ENCODE measurements at regions not wholly inside any gene's neighbourhood (a gene's known extent, or its start where the extent isn't known, plus 50 kb on each side); places are given as distances from the start of the nearest gene placed in this dataset.
"Not testable (repeated sequence)": the region's sequence is repeated elsewhere in the genome, so short reads cannot be mapped to it uniquely, and the experiment has no call there.

DNA sequence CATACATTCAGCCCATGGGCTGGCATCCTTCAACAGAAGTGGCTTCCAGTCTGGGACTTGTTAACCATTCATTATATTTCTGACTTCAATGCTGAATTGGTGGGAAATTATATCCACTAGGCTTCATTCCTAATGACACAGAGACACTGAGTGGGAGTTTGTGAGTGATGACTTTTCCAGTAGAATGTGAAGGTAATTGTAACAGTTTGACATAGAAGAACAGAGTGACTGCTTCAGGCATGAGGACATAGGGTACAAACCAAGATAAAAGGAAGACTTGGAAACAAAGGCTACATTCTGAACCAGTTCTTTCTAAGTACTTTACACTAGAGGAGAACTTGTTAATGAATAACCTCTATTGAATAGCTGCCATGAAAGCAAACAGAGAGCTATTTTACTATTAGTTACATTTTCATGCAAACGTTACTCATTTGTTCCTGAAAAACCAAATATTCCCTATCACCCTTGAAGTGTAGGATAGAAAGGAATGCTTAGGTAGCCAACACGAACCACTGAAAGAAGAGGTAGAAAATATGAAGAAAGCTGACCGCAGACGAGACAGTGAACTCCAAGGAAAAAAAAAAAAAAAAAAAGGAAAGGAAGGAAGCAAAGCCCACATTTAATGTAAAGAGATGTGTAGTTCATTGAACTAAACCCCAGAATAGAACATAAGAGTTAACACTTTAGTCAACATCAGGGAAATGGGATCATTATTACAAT is 237.0 kb upstream of the SEMA3C start:
- H3K79me2 ChIP-seq (ENCODE audit: control insufficient read depth, insufficient read depth, low read length) = no peaks in the 10 kb centered on the region
- H2AFZ ChIP-seq (ENCODE audit: insufficient read depth, low read depth, low read length, poor library complexity, severe bottlenecking) = no peak overlapping the region
- H3K27ac Mint-ChIP-seq = no peak overlapping the region
- WGBS (ENCODE audit: insufficient coverage) = no CpG with 5 or more reads among the region's 4 CpGs
- H4K20me1 ChIP-seq (ENCODE audit: control insufficient read depth, insufficient read depth, low read length, poor library complexity, severe bottlenecking) = no peaks in the 10 kb centered on the region
- H3K27ac ChIP-seq (ENCODE audit: low read length in 2 of 2) = no peak overlapping the region
- H3K4me3 Mint-ChIP-seq = no peak overlapping the region
- H3K36me3 ChIP-seq (replicated peaks in 1 of 2; ENCODE audit: control extremely low read depth in 1 of 2, control insufficient read depth in 1 of 2, extremely low read depth in 1 of 2, insufficient read depth in 2 of 2, low read length in 1 of 2) = no peaks in the 10 kb centered on the region
- POLR2A ChIA-PET = no interaction called here
- H3K9ac ChIP-seq (ENCODE audit: low read length) = no peak overlapping the region
- H3K4me2 ChIP-seq (replicated peaks; ENCODE audit: low read depth, low read length, poor library complexity, severe bottlenecking) = no peak overlapping the region
- H3K27me3 ChIP-seq (replicated peaks in 1 of 4; ENCODE audit: control extremely low read depth in 1 of 4, control insufficient read depth in 3 of 4, insufficient read depth in 4 of 4, low read length in 3 of 4) = no peaks in the 10 kb centered on the region
- no peaks in the 10 kb centered on the region for H3K9me3 ChIP-seq (ENCODE audit: control extremely low read depth in 1 of 3, control insufficient read depth in 2 of 3, insufficient read depth in 1 of 3, low read length in 2 of 3)
- ATAC-seq (ENCODE audit: low read depth) (no peak), DNase-seq (no peak)
- H3K4me3 ChIP-seq (ENCODE audit: control extremely low read depth in 1 of 5, extremely low read depth in 1 of 5, insufficient read depth in 1 of 5, low read depth in 2 of 5, low read length in 4 of 5) = no peak overlapping the region
- no peaks in the 10 kb centered on the region for H3K4me1 ChIP-seq (ENCODE audit: control insufficient read depth in 2 of 2, insufficient read depth in 2 of 2, low read length in 2 of 2)
- TF ChIP-seq, protein P1, sequence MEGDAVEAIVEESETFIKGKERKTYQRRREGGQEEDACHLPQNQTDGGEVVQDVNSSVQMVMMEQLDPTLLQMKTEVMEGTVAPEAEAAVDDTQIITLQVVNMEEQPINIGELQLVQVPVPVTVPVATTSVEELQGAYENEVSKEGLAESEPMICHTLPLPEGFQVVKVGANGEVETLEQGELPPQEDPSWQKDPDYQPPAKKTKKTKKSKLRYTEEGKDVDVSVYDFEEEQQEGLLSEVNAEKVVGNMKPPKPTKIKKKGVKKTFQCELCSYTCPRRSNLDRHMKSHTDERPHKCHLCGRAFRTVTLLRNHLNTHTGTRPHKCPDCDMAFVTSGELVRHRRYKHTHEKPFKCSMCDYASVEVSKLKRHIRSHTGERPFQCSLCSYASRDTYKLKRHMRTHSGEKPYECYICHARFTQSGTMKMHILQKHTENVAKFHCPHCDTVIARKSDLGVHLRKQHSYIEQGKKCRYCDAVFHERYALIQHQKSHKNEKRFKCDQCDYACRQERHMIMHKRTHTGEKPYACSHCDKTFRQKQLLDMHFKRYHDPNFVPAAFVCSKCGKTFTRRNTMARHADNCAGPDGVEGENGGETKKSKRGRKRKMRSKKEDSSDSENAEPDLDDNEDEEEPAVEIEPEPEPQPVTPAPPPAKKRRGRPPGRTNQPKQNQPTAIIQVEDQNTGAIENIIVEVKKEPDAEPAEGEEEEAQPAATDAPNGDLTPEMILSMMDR (IDR thresholded peaks at IDR 0.05) = no peak
- no peak for TF ChIP-seq EZH2 (IDR thresholded peaks at IDR 0.05; ENCODE audit: borderline replicate concordance, insufficient read depth, low read depth, low read length, poor library complexity, severe bottlenecking)
- H3K4me1 Mint-ChIP-seq = no peaks in the 10 kb centered on the region
- CTCF ChIA-PET = no interaction called here
- H3K9me3 Mint-ChIP-seq (ENCODE audit: insufficient read depth) = peaks cover 6% of the 10 kb centered on the region
- H3K27me3 Mint-ChIP-seq = no peaks in the 10 kb centered on the region
- intact Hi-C loops (cut with micrococcal nuclease) = no loop called here

DNA sequence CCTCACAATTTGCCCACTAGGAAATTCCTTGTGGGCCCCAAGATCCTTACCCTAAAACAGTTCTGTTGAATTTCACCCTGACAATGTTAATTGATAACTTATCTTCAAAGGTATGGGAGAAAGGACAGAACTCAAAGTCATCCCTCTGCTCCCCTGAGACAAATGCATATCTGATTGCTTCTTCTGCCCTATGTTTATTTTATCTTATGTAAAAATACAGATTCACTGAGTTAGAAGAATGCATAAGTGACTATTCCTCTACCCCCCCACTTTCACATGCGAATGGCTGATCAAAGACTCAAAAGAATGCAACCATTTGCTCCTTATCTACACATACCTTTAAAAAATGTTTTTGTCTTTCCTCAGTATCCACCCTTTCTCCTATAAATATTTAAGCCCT is 235.7 kb upstream of the SEMA3C start:
- Histone ChIP-seq H3K79me2 (ENCODE audit: control insufficient read depth, insufficient read depth, low read length) (no peaks in the 10 kb centered on the region), H3K4me2 (replicated peaks; ENCODE audit: low read depth, low read length, poor library complexity, severe bottlenecking) (no peak overlapping the region), H3K36me3 (replicated peaks in 1 of 2; ENCODE audit: control extremely low read depth in 1 of 2, control insufficient read depth in 1 of 2, extremely low read depth in 1 of 2, insufficient read depth in 2 of 2, low read length in 1 of 2) (no peaks in the 10 kb centered on the region), H3K9ac (ENCODE audit: low read length) (no peak overlapping the region), H3K9me3 (ENCODE audit: control extremely low read depth in 1 of 3, control insufficient read depth in 2 of 3, insufficient read depth in 1 of 3, low read length in 2 of 3) (no peaks in the 10 kb centered on the region), H3K4me3 (ENCODE audit: control extremely low read depth in 1 of 5, extremely low read depth in 1 of 5, insufficient read depth in 1 of 5, low read depth in 2 of 5, low read length in 4 of 5) (no peak overlapping the region), H3K27ac (ENCODE audit: low read length in 2 of 2) (no peak overlapping the region), H3K4me1 (ENCODE audit: control insufficient read depth in 2 of 2, insufficient read depth in 2 of 2, low read length in 2 of 2) (no peaks in the 10 kb centered on the region), H3K27me3 (replicated peaks in 1 of 4; ENCODE audit: control extremely low read depth in 1 of 4, control insufficient read depth in 3 of 4, insufficient read depth in 4 of 4, low read length in 3 of 4) (no peaks in the 10 kb centered on the region), H2AFZ (ENCODE audit: insufficient read depth, low read depth, low read length, poor library complexity, severe bottlenecking) (no peak overlapping the region), H4K20me1 (ENCODE audit: control insufficient read depth, insufficient read depth, low read length, poor library complexity, severe bottlenecking) (no peaks in the 10 kb centered on the region)
- CTCF ChIA-PET = no interaction called here
- intact Hi-C loops (cut with micrococcal nuclease) = no loop called here
- Mint-ChIP-seq H3K27ac (no peak overlapping the region), H3K4me1 (no peaks in the 10 kb centered on the region), H3K4me3 (no peak overlapping the region), H3K9me3 (ENCODE audit: insufficient read depth) (peaks cover 6% of the 10 kb centered on the region), H3K27me3 (no peaks in the 10 kb centered on the region)
- ATAC-seq (ENCODE audit: low read depth) = no peak
- DNase-seq = no peak
- TF ChIP-seq EZH2 (IDR thresholded peaks at IDR 0.05; ENCODE audit: borderline replicate concordance, insufficient read depth, low read depth, low read length, poor library complexity, severe bottlenecking) = no peak
- TF ChIP-seq, protein P1 (IDR thresholded peaks at IDR 0.05) = no peak
- WGBS (ENCODE audit: insufficient coverage) = no CpG with 5 or more reads among the region's 1 CpG
- POLR2A ChIA-PET = no interaction called here

DNA sequence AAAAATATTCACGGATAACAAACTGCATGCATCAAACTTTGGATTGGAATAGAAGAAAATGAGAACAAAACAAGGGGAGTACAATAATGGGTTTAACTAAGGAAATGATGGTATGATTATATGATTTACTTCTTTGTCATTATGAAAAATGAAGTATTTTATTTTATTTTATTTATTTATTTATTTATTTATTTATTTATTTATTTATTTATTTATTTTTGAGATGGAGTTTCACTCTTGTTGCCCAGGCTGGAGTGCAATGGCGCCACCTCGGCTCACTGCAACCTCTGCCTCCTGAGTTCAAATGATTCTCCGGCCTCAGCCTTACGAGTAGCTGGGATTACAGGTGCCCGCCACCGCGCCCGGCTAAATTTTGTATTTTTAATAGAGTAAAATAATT is 234.1 kb upstream of the SEMA3C start:
- ATAC-seq (ENCODE audit: low read depth); H3K79me2 ChIP-seq (ENCODE audit: control insufficient read depth, insufficient read depth, low read length); POLR2A ChIA-PET; H3K27me3 Mint-ChIP-seq; H3K9ac ChIP-seq (ENCODE audit: low read length); H3K4me3 ChIP-seq (ENCODE audit: control extremely low read depth in 1 of 5, extremely low read depth in 1 of 5, insufficient read depth in 1 of 5, low read depth in 2 of 5, low read length in 4 of 5); H3K4me1 Mint-ChIP-seq; H4K20me1 ChIP-seq (ENCODE audit: control insufficient read depth, insufficient read depth, low read length, poor library complexity, severe bottlenecking); CTCF ChIA-PET; H3K36me3 ChIP-seq (replicated peaks in 1 of 2; ENCODE audit: control extremely low read depth in 1 of 2, control insufficient read depth in 1 of 2, extremely low read depth in 1 of 2, insufficient read depth in 2 of 2, low read length in 1 of 2); H3K4me3 Mint-ChIP-seq; intact Hi-C loops (cut with micrococcal nuclease); DNase-seq; H3K27ac ChIP-seq (ENCODE audit: low read length in 2 of 2); H3K27me3 ChIP-seq (replicated peaks in 1 of 4; ENCODE audit: control extremely low read depth in 1 of 4, control insufficient read depth in 3 of 4, insufficient read depth in 4 of 4, low read length in 3 of 4); H3K4me1 ChIP-seq (ENCODE audit: control insufficient read depth in 2 of 2, insufficient read depth in 2 of 2, low read length in 2 of 2); H3K9me3 ChIP-seq (ENCODE audit: control extremely low read depth in 1 of 3, control insufficient read depth in 2 of 3, insufficient read depth in 1 of 3, low read length in 2 of 3); H2AFZ ChIP-seq (ENCODE audit: insufficient read depth, low read depth, low read length, poor library complexity, severe bottlenecking); H3K9me3 Mint-ChIP-seq (ENCODE audit: insufficient read depth); H3K4me2 ChIP-seq (replicated peaks; ENCODE audit: low read depth, low read length, poor library complexity, severe bottlenecking); H3K27ac Mint-ChIP-seq: not testable (repeated sequence)
- WGBS (ENCODE audit: insufficient coverage) = 96% methylated on average over 5 of the region's 9 CpGs

Data from B cell (primary cell).